ENCODE measurements at regions not wholly inside any gene's neighbourhood (a gene's known extent, or its start where the extent isn't known, plus 50 kb on each side); places are given as distances from the start of the nearest gene placed in this dataset.
"Not testable (repeated sequence)": the region's sequence is repeated elsewhere in the genome, so short reads cannot be mapped to it uniquely, and the experiment has no call there.

- not testable (repeated sequence) for DNase-seq (ENCODE audit: low spot score); ATAC-seq (ENCODE audit: low FRiP score)
Measured at GRCh38 chr10:48102410-48103146, 103.0 kb upstream of the FAM25C start.

GRCh38 chr10:48098854-48099253 is 99.3 kb upstream of the FAM25C start:
- not testable (repeated sequence) for ATAC-seq (ENCODE audit: low FRiP score); DNase-seq (ENCODE audit: low spot score)

GRCh38 chr10:48090706-48091105 is 91.1 kb upstream of the FAM25C start:
- DNase-seq (ENCODE audit: low spot score), result not testable (repeated sequence)

GRCh38 chr10:48088087-48088486 is 88.5 kb upstream of the FAM25C start:
- not testable (repeated sequence) for ATAC-seq (ENCODE audit: low FRiP score); DNase-seq (ENCODE audit: low spot score)

More at GRCh38 chr10:48090706-48091105, 91.1 kb upstream of the FAM25C start:
- ATAC-seq (ENCODE audit: low FRiP score), result not testable (repeated sequence)

GRCh38 chr10:48084446-48084845 is 84.9 kb upstream of the FAM25C start:
- not testable (repeated sequence) for DNase-seq (ENCODE audit: low spot score); ATAC-seq (ENCODE audit: low FRiP score)

GRCh38 chr10:48071228-48071627 is 71.6 kb upstream of the FAM25C start:
- not testable (repeated sequence) for DNase-seq (ENCODE audit: low spot score); ATAC-seq (ENCODE audit: low FRiP score)

GRCh38 chr10:48063944-48064625 is 64.5 kb upstream of the FAM25C start:
- DNase-seq (ENCODE audit: low spot score), result not testable (repeated sequence)
- peak; percentile 90 for ATAC-seq (ENCODE audit: low FRiP score)

- not testable (repeated sequence) for ATAC-seq (ENCODE audit: low FRiP score); DNase-seq (ENCODE audit: low spot score)
Measured at GRCh38 chr10:48055395-48055794, 55.8 kb upstream of the FAM25C start.

All from omental fat pad (tissue), 1 donor.